GM18873 (cell line): ENCODE measurements at regions not wholly inside any gene's neighbourhood (a gene's known extent, or its start where the extent isn't known, plus 50 kb on each side); places are given as distances from the start of the nearest gene placed in this dataset.

ENCODE experiments used
- ATAC-seq: cut with Tn5 transposase; IDR thresholded peaks from one replicate; pipeline ENCODE4 v1.9.1; 2021; ENCODE audit warnings: mild to moderate bottlenecking, moderate library complexity, moderate number of reproducible peaks; ENCODE audit not compliant: unreplicated experiment, low FRiP score

- ATAC-seq = no peak
These were observed 234.7 kb downstream of the BRD1 start for GRCh38 chr22:49592780-49593501.

- no peak for ATAC-seq
These were observed 236.7 kb downstream of the BRD1 start for GRCh38 chr22:49590851-49591445.

GRCh38 chr22:49590381-49590780 lies 237.3 kb downstream of the BRD1 start:
- ATAC-seq = no peak

- ATAC-seq = no peak
These were observed 237.9 kb downstream of the BRD1 start for GRCh38 chr22:49589811-49590210.

GRCh38 chr22:49589301-49589700 lies 238.4 kb downstream of the BRD1 start:
- ATAC-seq = no peak

- no peak for ATAC-seq
These were observed 238.9 kb downstream of the BRD1 start for GRCh38 chr22:49588739-49589138.

- no peak for ATAC-seq
These were observed 239.7 kb downstream of the BRD1 start for GRCh38 chr22:49587987-49588386.

- no peak for ATAC-seq
These were observed 240.3 kb downstream of the BRD1 start for GRCh38 chr22:49587421-49587820.

GRCh38 chr22:49586873-49587272 lies 240.8 kb downstream of the BRD1 start:
- no peak for ATAC-seq

- no peak for ATAC-seq
These were observed 241.4 kb downstream of the BRD1 start for GRCh38 chr22:49586244-49586748.

- no peak for ATAC-seq
These were observed 242.0 kb downstream of the BRD1 start for GRCh38 chr22:49585461-49586243.

- ATAC-seq = no peak
These were observed 243.7 kb downstream of the BRD1 start for GRCh38 chr22:49583886-49584505.

- ATAC-seq = no peak
These were observed 244.3 kb downstream of the BRD1 start for GRCh38 chr22:49583341-49583740.

- no peak for ATAC-seq
These were observed 245.0 kb downstream of the BRD1 start for GRCh38 chr22:49582678-49583077.

GRCh38 chr22:49582181-49582580 lies 245.5 kb downstream of the BRD1 start:
- no peak for ATAC-seq

- ATAC-seq = no peak
These were observed 247.6 kb downstream of the BRD1 start for GRCh38 chr22:49580024-49580423.

- ATAC-seq = no peak
These were observed 250.3 kb downstream of the BRD1 start for GRCh38 chr22:49577168-49578060.

- no peak for ATAC-seq
These were observed 251.2 kb downstream of the BRD1 start for GRCh38 chr22:49576241-49577141.

- ATAC-seq = no peak
These were observed 252.0 kb downstream of the BRD1 start for GRCh38 chr22:49575703-49576081.
